Pulmonary artery endothelial cell (primary cell): ENCODE measurements at regions not wholly inside any gene's neighbourhood (a gene's known extent, or its start where the extent isn't known, plus 50 kb on each side); places are given as distances from the start of the nearest gene placed in this dataset.

Experiments used
- DNase-seq: peaks from one replicate; pipeline ENCODE4 v3.0.0-alpha.2; 2011; ENCODE audit warnings: low read depth, low spot score

GRCh38 chr5:74131250-74131649, 505.3 kb downstream of the ARHGEF28 start:
- DNase-seq, result no peak

GRCh38 chr5:74130155-74130897, 504.3 kb downstream of the ARHGEF28 start:
- DNase-seq, result no peak

- peak; percentile 77 for DNase-seq
Observed at GRCh38 chr5:74127381-74128320, 501.7 kb downstream of the ARHGEF28 start.

- DNase-seq, result no peak
Observed at GRCh38 chr5:74126294-74126693, 500.3 kb downstream of the ARHGEF28 start.

- DNase-seq, result no peak
Observed at GRCh38 chr5:74124826-74125225, 498.8 kb downstream of the ARHGEF28 start.

- DNase-seq, result no peak
Observed at GRCh38 chr5:74123929-74124328, 497.9 kb downstream of the ARHGEF28 start.

GRCh38 chr5:74122979-74123590, 497.1 kb downstream of the ARHGEF28 start:
- DNase-seq, result no peak

- DNase-seq, result no peak
Observed at GRCh38 chr5:74122175-74122574, 496.2 kb downstream of the ARHGEF28 start.

GRCh38 chr5:74120585-74120984, 494.6 kb downstream of the ARHGEF28 start:
- DNase-seq, result no peak

- DNase-seq, result no peak
Observed at GRCh38 chr5:74118071-74118470, 492.1 kb downstream of the ARHGEF28 start.

- no peak for DNase-seq
Observed at GRCh38 chr5:74116984-74117383, 491.0 kb downstream of the ARHGEF28 start.

GRCh38 chr5:74116266-74116665, 490.3 kb downstream of the ARHGEF28 start:
- no peak for DNase-seq

- DNase-seq, result no peak
Observed at GRCh38 chr5:74113927-74114326, 487.9 kb downstream of the ARHGEF28 start.

- DNase-seq, result no peak
Observed at GRCh38 chr5:74113196-74113540, 487.2 kb downstream of the ARHGEF28 start.

GRCh38 chr5:74112372-74113195, 486.6 kb downstream of the ARHGEF28 start:
- no peak for DNase-seq

GRCh38 chr5:74111764-74112163, 485.8 kb downstream of the ARHGEF28 start:
- no peak for DNase-seq

- no peak for DNase-seq
Observed at GRCh38 chr5:74109344-74109743, 483.3 kb downstream of the ARHGEF28 start.

GRCh38 chr5:74107899-74108298, 481.9 kb downstream of the ARHGEF28 start:
- no peak for DNase-seq

- DNase-seq, result no peak
Observed at GRCh38 chr5:74105126-74105780, 479.3 kb downstream of the ARHGEF28 start.

- no peak for DNase-seq
Observed at GRCh38 chr5:74103131-74104023, 477.4 kb downstream of the ARHGEF28 start.
